ENCODE measurements at regions not wholly inside any gene's neighbourhood (a gene's known extent, or its start where the extent isn't known, plus 50 kb on each side); places are given as distances from the start of the nearest gene placed in this dataset.

DNA sequence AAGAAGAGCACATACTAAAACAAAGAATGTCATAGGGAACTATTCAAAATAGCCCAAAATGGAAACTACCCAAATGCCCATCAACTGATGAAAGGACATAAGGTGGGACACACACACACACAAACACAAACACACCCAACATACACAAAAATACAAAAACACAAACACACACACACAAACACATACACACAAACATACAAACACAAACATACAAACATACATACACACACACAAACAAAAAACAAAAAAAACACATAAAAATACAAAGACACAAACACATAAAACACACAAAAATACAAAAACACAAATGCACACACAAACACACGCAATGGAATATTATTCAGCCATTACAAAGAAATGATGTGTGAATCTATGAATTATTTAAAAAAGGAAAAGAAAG is 203.6 kb downstream of the ERMARD start:
- no peak for TF ChIP-seq GATA2 (IDR thresholded peaks at IDR 0.05; ENCODE audit: low read depth, low read length)
- TF ChIP-seq GATA3 (IDR thresholded peaks at IDR 0.05; ENCODE audit: low read depth, low read length): no peak
